ENCODE measurements at regions not wholly inside any gene's neighbourhood (a gene's known extent, or its start where the extent isn't known, plus 50 kb on each side); places are given as distances from the start of the nearest gene placed in this dataset.

GRCh38 chr3:102060814-102061213, 211.5 kb downstream of the NFKBIZ start:
- H3K9me2 ChIP-seq (ENCODE audit: insufficient read depth, low read length), result no peaks in the 10 kb centered on the region
- no peaks in the 10 kb centered on the region for H3K9me3 ChIP-seq (ENCODE audit: low read length)
- H3K9ac ChIP-seq (ENCODE audit: low read length), result no peak overlapping the region
- no peak overlapping the region for H3K4me2 ChIP-seq (ENCODE audit: low read length)
- no peaks in the 10 kb centered on the region for H3K36me3 ChIP-seq (ENCODE audit: insufficient read depth, low read length)
- H3K27me3 ChIP-seq (ENCODE audit: insufficient read depth, low read depth, low read length), result no peaks in the 10 kb centered on the region
- no peak overlapping the region for H3K27ac ChIP-seq (ENCODE audit: low read length)
- no peaks in the 10 kb centered on the region for H3F3A ChIP-seq (ENCODE audit: insufficient read depth, low read length, poor library complexity, severe bottlenecking)
- H3K79me2 ChIP-seq (replicated peaks; ENCODE audit: insufficient read depth, low read length), result no peaks in the 10 kb centered on the region
- TF ChIP-seq RAD21 (conservative IDR thresholded peaks at IDR 0.05), result no peak
- no peaks in the 10 kb centered on the region for H4K20me1 ChIP-seq (ENCODE audit: insufficient read depth)
- no peak overlapping the region for H2AFZ ChIP-seq (ENCODE audit: low read depth, low read length)
- no peak overlapping the region for H3K4me3 ChIP-seq (ENCODE audit: low read length)

DNA sequence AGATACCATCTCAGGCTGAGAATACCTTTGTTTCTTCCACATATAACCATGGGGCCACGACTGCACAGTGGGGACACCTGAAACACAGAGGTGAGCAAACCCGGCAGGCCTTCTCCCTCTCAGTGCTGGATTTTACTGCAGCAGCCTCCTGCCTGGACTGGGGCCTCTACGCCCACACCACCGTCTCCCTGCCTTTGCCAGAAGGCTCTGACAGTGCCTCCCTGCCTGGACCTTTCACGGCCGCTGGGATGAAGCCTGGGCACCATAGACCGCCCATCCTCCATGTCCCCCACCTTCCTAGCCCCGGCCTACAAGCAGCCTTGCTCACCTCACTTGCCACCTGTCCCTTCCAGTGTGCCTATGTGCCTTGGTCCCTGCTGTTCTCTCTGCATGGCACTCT, 214.3 kb downstream of the NFKBIZ start:
- Histone ChIP-seq H3K9ac (ENCODE audit: low read length) (no peak overlapping the region), H3K36me3 (ENCODE audit: insufficient read depth, low read length) (no peaks in the 10 kb centered on the region), H3K4me2 (ENCODE audit: low read length) (no peak overlapping the region), H3K27ac (ENCODE audit: low read length) (no peak overlapping the region), H3F3A (ENCODE audit: insufficient read depth, low read length, poor library complexity, severe bottlenecking) (no peaks in the 10 kb centered on the region), H2AFZ (ENCODE audit: low read depth, low read length) (no peak overlapping the region), H3K9me3 (ENCODE audit: low read length) (no peaks in the 10 kb centered on the region), H3K79me2 (replicated peaks; ENCODE audit: insufficient read depth, low read length) (no peaks in the 10 kb centered on the region), H3K4me3 (ENCODE audit: low read length) (no peak overlapping the region), H3K27me3 (ENCODE audit: insufficient read depth, low read depth, low read length) (no peaks in the 10 kb centered on the region), H4K20me1 (ENCODE audit: insufficient read depth) (no peaks in the 10 kb centered on the region), H3K9me2 (ENCODE audit: insufficient read depth, low read length) (no peaks in the 10 kb centered on the region)
- no peak for TF ChIP-seq REST (IDR thresholded peaks at IDR 0.05; ENCODE audit: borderline replicate concordance)
- TF ChIP-seq EP300 (conservative IDR thresholded peaks at IDR 0.05; ENCODE audit: poor library complexity, severe bottlenecking), result no peak
- TF ChIP-seq, protein P1, sequence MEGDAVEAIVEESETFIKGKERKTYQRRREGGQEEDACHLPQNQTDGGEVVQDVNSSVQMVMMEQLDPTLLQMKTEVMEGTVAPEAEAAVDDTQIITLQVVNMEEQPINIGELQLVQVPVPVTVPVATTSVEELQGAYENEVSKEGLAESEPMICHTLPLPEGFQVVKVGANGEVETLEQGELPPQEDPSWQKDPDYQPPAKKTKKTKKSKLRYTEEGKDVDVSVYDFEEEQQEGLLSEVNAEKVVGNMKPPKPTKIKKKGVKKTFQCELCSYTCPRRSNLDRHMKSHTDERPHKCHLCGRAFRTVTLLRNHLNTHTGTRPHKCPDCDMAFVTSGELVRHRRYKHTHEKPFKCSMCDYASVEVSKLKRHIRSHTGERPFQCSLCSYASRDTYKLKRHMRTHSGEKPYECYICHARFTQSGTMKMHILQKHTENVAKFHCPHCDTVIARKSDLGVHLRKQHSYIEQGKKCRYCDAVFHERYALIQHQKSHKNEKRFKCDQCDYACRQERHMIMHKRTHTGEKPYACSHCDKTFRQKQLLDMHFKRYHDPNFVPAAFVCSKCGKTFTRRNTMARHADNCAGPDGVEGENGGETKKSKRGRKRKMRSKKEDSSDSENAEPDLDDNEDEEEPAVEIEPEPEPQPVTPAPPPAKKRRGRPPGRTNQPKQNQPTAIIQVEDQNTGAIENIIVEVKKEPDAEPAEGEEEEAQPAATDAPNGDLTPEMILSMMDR (IDR thresholded peaks at IDR 0.05; ENCODE audit: poor library complexity, severe bottlenecking), result no peak
- TF ChIP-seq TAF1 (IDR thresholded peaks at IDR 0.05; ENCODE audit: low read depth), result no peak
- no peak for TF ChIP-seq MXI1 (conservative IDR thresholded peaks at IDR 0.05; ENCODE audit: poor library complexity, severe bottlenecking)
- no peak for TF ChIP-seq SMC3 (conservative IDR thresholded peaks at IDR 0.05; ENCODE audit: poor library complexity)
- no peak for TF ChIP-seq RAD21 (conservative IDR thresholded peaks at IDR 0.05)
- no peak for TF ChIP-seq POLR2AphosphoS5 (IDR thresholded peaks at IDR 0.05)
- TF ChIP-seq EZH2 (IDR thresholded peaks at IDR 0.05; ENCODE audit: borderline replicate concordance, insufficient read depth, low read length, poor library complexity, severe bottlenecking), result no peak

DNA sequence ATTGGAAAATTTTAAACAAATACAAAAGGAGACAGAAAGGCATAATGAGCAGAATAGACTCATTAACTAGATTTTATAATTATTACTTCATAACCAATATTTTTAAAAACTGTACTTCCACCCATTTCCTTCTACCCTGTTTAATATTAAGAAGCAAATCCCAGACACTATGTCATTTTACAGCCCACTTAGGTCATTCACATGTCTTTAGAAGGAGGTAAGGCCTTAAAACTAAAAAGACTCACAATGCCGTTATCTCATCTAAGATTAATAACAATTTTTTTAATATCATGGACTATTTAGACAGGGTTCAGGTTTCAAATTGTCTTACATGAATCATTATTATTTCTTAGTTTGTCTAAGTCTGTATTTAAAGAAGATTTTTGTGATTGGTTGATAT, 217.2 kb downstream of the NFKBIZ start:
- Histone ChIP-seq H3F3A (ENCODE audit: insufficient read depth, low read length, poor library complexity, severe bottlenecking) (no peaks in the 10 kb centered on the region), H3K4me3 (ENCODE audit: low read length) (no peak overlapping the region), H3K4me2 (ENCODE audit: low read length) (no peak overlapping the region), H3K79me2 (replicated peaks; ENCODE audit: insufficient read depth, low read length) (no peaks in the 10 kb centered on the region), H3K9me2 (ENCODE audit: insufficient read depth, low read length) (no peaks in the 10 kb centered on the region), H3K27me3 (ENCODE audit: insufficient read depth, low read depth, low read length) (no peaks in the 10 kb centered on the region), H3K9ac (ENCODE audit: low read length) (no peak overlapping the region), H3K27ac (ENCODE audit: low read length) (no peak overlapping the region), H3K9me3 (ENCODE audit: low read length) (no peaks in the 10 kb centered on the region), H3K36me3 (ENCODE audit: insufficient read depth, low read length) (no peaks in the 10 kb centered on the region), H4K20me1 (ENCODE audit: insufficient read depth) (no peaks in the 10 kb centered on the region), H2AFZ (ENCODE audit: low read depth, low read length) (no peak overlapping the region)
- TF ChIP-seq, protein P1 (IDR thresholded peaks at IDR 0.05; ENCODE audit: poor library complexity, severe bottlenecking), result no peak
- TF ChIP-seq EZH2 (IDR thresholded peaks at IDR 0.05; ENCODE audit: borderline replicate concordance, insufficient read depth, low read length, poor library complexity, severe bottlenecking) (no peak), POLR2AphosphoS5 (IDR thresholded peaks at IDR 0.05) (no peak), EP300 (conservative IDR thresholded peaks at IDR 0.05; ENCODE audit: poor library complexity, severe bottlenecking) (no peak), RAD21 (conservative IDR thresholded peaks at IDR 0.05) (no peak), MXI1 (conservative IDR thresholded peaks at IDR 0.05; ENCODE audit: poor library complexity, severe bottlenecking) (no peak), SMC3 (conservative IDR thresholded peaks at IDR 0.05; ENCODE audit: poor library complexity) (no peak), REST (IDR thresholded peaks at IDR 0.05; ENCODE audit: borderline replicate concordance) (no peak), TAF1 (IDR thresholded peaks at IDR 0.05; ENCODE audit: low read depth) (no peak)
